Type B pancreatic cell (in vitro differentiated cells): ENCODE measurements at regions not wholly inside any gene's neighbourhood (a gene's known extent, or its start where the extent isn't known, plus 50 kb on each side); places are given as distances from the start of the nearest gene placed in this dataset.

Experiments
- DNase-seq: peaks from one replicate; pipeline ENCODE4 v3.0.0; 2021; ENCODE audit warnings: mixed read lengths; ENCODE audit not compliant: unreplicated experiment; ENCODE audit errors: extremely low spot score
- H3K27ac Mint-ChIP-seq: 2 replicates; pipeline ENCODE4 v1.8.0; 2021; ENCODE audit warnings: mild to moderate bottlenecking, mixed read lengths
- H3K27me3 Mint-ChIP-seq: 2 replicates; pipeline ENCODE4 v1.8.0; 2021; ENCODE audit warnings: mixed read lengths
- H3K36me3 Mint-ChIP-seq: 2 replicates; pipeline ENCODE4 v1.8.0; 2021; ENCODE audit warnings: mixed read lengths
- H3K4me1 Mint-ChIP-seq: one replicate; pipeline ENCODE4 v1.8.0; 2021; ENCODE audit warnings: mixed read lengths; ENCODE audit not compliant: unreplicated experiment
- H3K4me3 Mint-ChIP-seq: 2 replicates; pipeline ENCODE4 v1.8.0; 2021; ENCODE audit warnings: mild to moderate bottlenecking, mixed read lengths
- H3K9me3 Mint-ChIP-seq: 2 replicates; pipeline ENCODE4 v1.8.0; 2021; ENCODE audit warnings: mixed read lengths
- TF ChIP-seq, protein P1 (sequence below): fragments of 200-600 bp; sonication (generic); conservative IDR thresholded peaks from 2 replicates; pipeline ENCODE4 v1.5.0; 2021; ENCODE audit warnings: antibody characterized with exemption, mild to moderate bottlenecking

DNA sequence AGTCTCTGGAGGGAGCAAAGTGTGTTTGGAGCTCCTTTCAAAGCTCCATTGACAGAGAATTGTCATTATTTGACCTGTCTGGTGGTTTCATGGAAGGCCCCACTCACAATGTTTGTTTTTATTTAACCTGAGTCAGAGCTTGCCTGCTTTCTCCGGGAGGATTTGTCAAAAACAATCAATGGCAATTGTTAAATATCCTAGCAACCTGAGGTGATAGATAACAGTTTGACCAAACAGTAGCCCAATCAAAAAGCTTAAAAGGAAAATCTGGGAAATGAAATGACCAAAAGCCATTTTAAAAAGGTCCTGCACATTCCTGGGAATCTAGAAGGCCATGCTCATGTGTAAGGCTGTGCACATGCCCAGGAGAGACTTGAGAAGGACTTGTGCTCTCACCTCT is 177.2 kb upstream of the POC5 start:
- Mint-ChIP-seq H3K36me3 (no peaks in the 10 kb centered on the region), H3K9me3 (no peaks in the 10 kb centered on the region), H3K27ac (no peak overlapping the region), H3K4me1 (no peaks in the 10 kb centered on the region), H3K4me3 (no peak overlapping the region), H3K27me3 (no peaks in the 10 kb centered on the region)
- DNase-seq, result no peak
- TF ChIP-seq, protein P1, sequence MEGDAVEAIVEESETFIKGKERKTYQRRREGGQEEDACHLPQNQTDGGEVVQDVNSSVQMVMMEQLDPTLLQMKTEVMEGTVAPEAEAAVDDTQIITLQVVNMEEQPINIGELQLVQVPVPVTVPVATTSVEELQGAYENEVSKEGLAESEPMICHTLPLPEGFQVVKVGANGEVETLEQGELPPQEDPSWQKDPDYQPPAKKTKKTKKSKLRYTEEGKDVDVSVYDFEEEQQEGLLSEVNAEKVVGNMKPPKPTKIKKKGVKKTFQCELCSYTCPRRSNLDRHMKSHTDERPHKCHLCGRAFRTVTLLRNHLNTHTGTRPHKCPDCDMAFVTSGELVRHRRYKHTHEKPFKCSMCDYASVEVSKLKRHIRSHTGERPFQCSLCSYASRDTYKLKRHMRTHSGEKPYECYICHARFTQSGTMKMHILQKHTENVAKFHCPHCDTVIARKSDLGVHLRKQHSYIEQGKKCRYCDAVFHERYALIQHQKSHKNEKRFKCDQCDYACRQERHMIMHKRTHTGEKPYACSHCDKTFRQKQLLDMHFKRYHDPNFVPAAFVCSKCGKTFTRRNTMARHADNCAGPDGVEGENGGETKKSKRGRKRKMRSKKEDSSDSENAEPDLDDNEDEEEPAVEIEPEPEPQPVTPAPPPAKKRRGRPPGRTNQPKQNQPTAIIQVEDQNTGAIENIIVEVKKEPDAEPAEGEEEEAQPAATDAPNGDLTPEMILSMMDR, result no peak

DNA sequence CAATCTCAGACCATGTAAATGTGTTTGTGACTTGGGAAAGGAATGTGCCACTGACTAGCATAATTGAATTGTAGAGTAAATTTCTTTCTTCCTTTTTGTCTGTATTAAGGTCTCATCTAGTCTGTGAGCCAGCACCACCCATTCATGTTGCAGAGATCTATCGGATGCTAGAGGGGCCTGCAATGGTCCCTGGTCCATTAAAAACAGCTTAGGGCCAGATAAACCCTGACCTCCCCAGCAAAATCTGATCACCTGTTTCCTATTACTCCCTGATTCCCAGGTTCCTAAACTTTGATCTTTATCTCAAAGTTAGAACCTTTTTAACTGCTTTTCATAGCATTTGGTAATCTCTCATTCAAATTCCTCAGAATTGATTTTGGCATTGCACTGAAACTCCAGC is 174.5 kb upstream of the POC5 start:
- H3K4me1 Mint-ChIP-seq, result no peaks in the 10 kb centered on the region
- no peak overlapping the region for H3K4me3 Mint-ChIP-seq
- H3K36me3 Mint-ChIP-seq, result no peaks in the 10 kb centered on the region

DNA sequence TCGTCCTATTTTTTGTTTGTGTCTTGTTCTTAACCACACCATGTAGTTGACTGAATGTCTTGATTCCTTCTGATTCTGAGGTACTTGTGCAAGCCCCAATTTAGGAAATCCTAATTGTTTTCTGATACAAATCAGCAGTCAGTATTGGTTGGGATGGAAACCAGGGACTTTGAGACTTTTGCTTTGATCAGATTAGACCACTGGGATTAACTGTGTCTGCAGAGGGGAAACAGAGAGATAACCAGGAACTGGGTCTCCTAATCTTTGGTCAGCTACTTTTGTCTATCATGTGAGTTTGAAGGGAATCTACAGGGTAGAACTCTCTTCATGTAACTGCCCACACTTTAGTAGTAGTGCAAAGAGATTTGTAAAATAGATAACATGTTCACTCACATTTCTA is 173.8 kb upstream of the POC5 start:
- DNase-seq, result no peak
- H3K36me3 Mint-ChIP-seq, result no peaks in the 10 kb centered on the region
- TF ChIP-seq, protein P1, result no peak

More for the DNA sequence above, 174.5 kb upstream of the POC5 start:
- Mint-ChIP-seq H3K9me3 (no peaks in the 10 kb centered on the region), H3K27me3 (no peaks in the 10 kb centered on the region), H3K27ac (no peak overlapping the region)
- no peak for DNase-seq
- TF ChIP-seq, protein P1, result no peak

DNA sequence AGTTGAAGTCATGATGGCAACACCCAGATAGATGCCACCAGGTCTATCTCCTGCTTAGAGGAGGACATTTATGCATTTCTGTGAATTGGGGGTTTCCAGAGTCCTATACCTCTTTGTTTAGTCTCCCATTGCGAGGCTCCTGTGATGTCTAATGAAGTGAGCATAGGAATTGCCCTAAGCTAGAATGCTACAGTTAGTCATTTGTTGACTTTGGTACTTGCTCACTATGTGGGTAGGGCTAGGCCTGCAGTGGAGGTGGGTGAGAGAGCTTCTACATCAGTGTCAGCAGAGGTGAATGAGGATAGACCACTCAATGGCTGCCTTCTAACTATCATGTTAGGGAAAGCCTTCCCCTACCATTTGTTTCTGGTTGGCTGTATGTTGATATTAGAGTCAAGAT is 173.3 kb upstream of the POC5 start:
- TF ChIP-seq, protein P1, result no peak
- no peaks in the 10 kb centered on the region for H3K27me3 Mint-ChIP-seq
- DNase-seq, result no peak
- no peak overlapping the region for H3K27ac Mint-ChIP-seq
- no peaks in the 10 kb centered on the region for H3K36me3 Mint-ChIP-seq
- no peaks in the 10 kb centered on the region for H3K9me3 Mint-ChIP-seq
- no peaks in the 10 kb centered on the region for H3K4me1 Mint-ChIP-seq
- no peak overlapping the region for H3K4me3 Mint-ChIP-seq

More for the DNA sequence above, 173.8 kb upstream of the POC5 start:
- Mint-ChIP-seq H3K9me3 (no peaks in the 10 kb centered on the region), H3K27ac (no peak overlapping the region), H3K4me3 (no peak overlapping the region), H3K4me1 (no peaks in the 10 kb centered on the region), H3K27me3 (no peaks in the 10 kb centered on the region)

DNA sequence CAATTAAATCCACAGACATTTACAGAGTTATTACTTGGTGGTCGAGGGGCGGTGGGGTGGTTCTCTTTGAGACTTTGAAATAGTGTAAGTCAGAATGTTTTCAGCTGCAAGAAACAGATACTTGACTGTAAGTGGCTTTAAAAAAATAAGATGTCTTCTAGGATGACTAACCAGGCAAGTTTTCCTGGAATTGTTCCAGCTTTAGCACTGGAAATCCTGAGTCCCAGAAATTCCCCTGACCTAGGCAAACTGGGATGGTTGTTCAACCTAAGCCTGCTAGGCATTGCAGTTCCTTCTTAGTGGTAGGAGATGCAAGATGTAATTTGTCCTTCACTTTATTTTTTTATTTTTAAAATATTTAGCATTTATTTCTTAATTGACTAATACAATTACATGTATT is 169.5 kb upstream of the POC5 start:
- Mint-ChIP-seq H3K4me3 (no peak overlapping the region), H3K27ac (no peak overlapping the region), H3K36me3 (no peaks in the 10 kb centered on the region), H3K9me3 (no peaks in the 10 kb centered on the region), H3K27me3 (no peaks in the 10 kb centered on the region), H3K4me1 (no peaks in the 10 kb centered on the region)
- DNase-seq, result no peak
- TF ChIP-seq, protein P1, result no peak
